ENCODE measurements at regions not wholly inside any gene's neighbourhood (a gene's known extent, or its start where the extent isn't known, plus 50 kb on each side); places are given as distances from the start of the nearest gene placed in this dataset.

GRCh38 chr3:70805061-70805889 is 492.8 kb upstream of the MDFIC2 start:
- no peak for TF ChIP-seq CTCF (IDR thresholded peaks at IDR 0.05; ENCODE audit: insufficient read depth, low read length, poor library complexity, severe bottlenecking)
- no peak for TF ChIP-seq EZH2phosphoT487 (conservative IDR thresholded peaks at IDR 0.05; ENCODE audit: low read length)

All from SU-DHL-6 (cell line).